ENCODE measurements at regions not wholly inside any gene's neighbourhood (a gene's known extent, or its start where the extent isn't known, plus 50 kb on each side); places are given as distances from the start of the nearest gene placed in this dataset.
"Not testable (repeated sequence)": the region's sequence is repeated elsewhere in the genome, so short reads cannot be mapped to it uniquely, and the experiment has no call there.

DNA sequence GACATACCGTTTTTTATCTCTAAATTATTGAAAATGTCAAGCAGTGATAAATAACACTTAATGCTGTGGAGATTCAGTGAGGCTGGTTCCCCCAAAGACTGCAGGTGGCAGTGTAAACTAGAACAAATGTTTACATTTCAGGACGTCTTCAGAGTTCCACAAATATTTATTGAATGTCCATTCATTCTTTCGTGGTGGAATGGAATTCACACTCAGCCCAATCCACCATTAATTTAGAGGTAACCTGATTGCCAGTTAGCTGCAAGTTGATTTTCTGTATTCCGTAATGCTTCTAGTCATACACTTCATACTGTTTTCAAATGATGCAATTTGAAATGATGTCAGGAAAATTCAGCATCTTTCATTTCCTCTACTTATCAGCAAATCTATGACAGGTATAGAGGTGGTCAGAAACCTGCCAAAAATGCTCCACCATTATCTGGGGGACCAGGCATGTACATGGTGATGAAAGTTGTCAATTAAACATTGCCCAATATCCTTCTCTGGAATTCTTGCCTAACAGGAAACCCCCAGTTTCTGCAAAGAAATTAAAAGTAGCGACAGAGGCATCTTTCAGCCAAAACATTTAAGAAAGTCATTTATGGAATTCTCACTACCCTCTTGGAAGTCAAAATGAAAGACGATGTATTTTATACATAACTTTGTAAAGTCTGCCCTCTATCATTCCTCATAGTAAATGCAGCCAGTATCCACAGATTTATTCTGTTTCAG lies 94.3 kb upstream of the BMAL1 start:
- peak; percentile 56 for DNase-seq

GRCh38 chr11:13183826-13184196 lies 93.8 kb upstream of the BMAL1 start:
- DNase-seq, result no peak

- DNase-seq, result no peak
These were observed 93.2 kb upstream of the BMAL1 start for GRCh38 chr11:13184295-13184794.

GRCh38 chr11:13188179-13188578 lies 89.4 kb upstream of the BMAL1 start:
- DNase-seq, result no peak

GRCh38 chr11:13189561-13190426 lies 87.8 kb upstream of the BMAL1 start:
- peak; percentile 42 for DNase-seq

DNA sequence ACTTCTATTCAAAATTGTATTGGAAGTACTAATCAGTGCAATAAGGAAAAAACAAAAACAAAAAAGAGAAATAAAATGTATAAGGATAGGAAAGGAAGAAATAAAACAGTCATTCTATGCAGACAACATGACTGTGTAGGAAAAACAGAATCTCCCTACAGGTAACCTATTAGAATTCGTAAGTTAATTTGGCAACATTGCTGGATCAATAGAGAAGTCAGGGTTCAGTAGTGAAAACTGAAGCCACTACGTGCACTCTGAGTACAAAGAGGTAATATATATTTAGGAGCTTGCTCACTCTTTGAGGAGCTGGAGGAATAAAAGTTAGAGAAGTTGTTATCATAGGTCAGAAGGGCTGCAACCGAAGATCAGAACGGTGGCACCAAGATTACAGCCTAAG lies 84.0 kb upstream of the BMAL1 start:
- DNase-seq, result no peak

DNA sequence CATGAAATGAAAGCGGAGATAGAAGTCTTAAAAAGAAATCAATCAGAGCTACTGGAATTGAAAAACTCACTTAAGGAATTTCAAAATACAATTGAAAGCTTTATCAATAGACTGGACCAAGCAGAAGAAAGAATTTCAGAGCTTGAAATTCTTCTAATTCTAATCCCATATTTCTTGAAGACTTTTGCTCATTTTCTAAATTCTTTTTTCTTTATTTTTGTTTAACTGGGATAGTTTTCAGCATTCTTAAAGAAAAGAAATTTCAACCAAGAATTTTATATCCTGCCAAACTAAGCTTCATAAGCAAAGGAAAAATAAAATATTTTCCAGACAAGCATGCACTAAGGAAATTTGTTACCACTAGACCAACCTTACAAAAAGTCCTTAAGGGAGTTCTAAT lies 80.2 kb upstream of the BMAL1 start:
- DNase-seq, result not testable (repeated sequence)

DNA sequence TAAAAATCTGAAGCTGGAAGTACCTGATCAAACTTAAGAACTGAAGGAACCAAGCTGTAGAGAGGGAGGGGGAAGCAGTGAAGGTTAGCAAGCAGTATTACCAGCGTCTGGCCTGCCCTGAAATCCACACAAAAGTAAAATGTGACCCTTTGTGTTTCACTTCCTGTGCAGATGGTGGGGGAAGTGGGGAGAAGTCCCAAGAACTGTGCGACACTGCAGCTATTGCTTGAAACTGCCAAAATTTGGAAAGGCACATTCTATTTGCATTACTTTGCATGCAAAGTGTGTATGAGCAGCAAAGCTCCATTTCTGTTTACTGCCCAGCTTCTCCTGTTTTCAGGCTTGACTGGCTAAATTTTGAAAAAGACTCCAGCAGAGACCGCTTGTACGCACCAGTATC lies 72.1 kb upstream of the BMAL1 start:
- DNase-seq, result no peak

DNA sequence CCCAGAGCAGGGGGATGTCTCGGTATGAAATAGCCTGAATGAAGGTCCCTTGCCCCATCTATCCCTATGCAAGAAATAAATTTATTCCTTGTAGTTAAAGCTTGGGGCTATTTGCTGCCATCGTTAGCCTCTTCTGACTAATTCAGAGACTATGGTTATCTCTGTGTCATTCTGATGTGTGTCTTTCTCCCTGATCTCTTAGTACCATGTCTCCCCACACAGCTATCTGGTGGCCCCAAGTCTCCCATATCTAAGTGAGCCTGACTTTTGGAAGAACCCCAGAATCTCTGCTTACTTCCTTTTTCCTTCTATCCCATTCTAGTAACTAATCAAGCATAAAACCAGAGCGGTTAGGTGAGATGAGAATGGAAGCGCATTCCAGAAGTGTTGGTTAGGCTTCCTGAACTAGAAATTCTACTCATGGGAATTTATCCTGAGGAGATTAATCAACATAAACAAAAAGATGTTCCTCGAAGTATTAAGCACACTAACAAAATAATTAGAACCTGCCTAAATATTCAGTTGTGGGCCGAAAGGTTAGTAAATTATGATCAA lies 71.4 kb upstream of the BMAL1 start:
- no peak for DNase-seq

- no peak for DNase-seq
These were observed 70.3 kb upstream of the BMAL1 start for GRCh38 chr11:13207270-13207664.

DNA sequence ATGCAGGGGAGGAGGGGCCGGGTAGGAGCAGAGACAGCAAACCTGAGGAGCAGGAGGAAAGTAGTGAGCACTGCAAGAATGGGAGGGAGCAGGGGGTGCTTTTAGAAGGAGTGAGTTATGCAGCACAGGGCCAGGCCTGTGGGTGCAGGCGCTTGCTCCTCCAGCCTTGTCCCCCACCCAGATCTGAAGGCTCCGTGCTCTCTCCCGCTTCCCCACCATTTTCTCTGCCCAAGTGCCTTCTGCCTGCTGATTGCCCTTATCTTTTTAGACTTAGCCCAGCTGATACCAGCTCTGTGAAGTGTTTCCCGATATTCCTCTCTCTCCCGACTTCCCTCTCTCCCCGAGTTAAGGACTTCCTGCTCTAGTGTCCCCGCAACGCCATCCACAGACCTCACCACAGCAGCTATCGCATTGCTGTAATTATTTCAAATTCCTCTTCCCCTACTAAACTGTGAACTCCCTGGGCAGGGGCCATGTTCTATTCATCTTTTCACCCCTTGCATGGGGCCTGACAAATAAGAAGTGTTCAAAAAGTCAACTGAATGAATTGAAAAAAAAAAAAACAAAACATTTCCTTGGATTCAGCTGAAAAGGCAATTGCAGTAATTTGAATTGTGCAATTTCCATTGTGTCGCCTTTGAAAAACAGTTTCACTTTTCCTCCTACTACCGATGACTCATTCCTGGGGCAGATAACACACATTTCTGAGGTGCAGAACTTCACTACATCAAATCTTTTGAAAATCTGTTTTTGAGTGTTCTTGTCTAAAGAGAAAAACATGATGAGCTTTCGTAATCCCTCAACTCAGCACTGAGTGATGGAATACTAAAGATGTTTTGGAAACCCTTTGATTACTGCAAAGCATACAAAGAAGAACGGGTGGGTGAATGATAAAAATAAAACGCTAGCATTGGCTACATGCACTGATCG lies 69.7 kb upstream of the BMAL1 start:
- DNase-seq, result no peak

DNA sequence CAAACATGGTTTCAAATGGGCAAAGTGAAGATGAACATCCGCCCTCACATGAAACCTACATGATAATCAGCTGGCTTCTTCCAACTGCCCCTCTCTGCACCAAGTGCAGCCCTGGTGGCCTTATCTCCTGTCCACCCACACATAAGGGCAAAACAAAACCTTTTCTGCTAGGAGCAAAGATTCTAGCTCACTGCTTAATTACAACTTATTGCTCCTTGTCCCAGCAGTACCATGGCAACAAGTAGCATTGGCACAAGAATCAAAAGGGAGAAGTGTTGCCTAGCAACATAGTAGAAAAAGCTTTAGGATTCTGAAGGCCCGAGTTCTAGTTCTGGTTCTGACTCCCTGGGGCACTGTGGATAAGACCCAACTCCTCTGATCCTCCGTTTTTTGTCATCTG lies 68.7 kb upstream of the BMAL1 start:
- DNase-seq, result no peak

GRCh38 chr11:13209379-13209778 lies 68.2 kb upstream of the BMAL1 start:
- DNase-seq, result no peak

DNA sequence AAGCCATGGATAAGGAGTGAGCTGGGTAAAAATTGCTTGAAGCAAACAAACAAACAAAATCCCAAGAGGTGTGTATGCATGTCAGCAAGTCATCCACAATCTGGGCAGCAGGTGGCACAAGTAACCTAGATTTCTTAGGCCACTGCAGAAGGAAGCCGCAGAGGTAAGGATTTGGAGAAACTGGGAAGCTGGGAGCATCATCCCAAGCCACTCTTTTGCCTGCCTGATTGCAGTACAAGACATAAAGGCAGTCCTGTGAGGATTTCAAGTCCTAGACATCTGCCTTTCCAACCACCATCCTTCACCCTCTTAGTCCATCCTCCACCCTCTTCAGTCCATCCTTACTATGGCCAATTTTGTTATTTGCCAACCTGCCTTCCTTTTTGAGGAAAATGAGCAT lies 67.2 kb upstream of the BMAL1 start:
- peak; percentile 85 for DNase-seq

- peak; percentile 48 for DNase-seq
These were observed 63.3 kb upstream of the BMAL1 start for GRCh38 chr11:13214276-13214675.

- DNase-seq, result no peak
These were observed 62.4 kb upstream of the BMAL1 start for GRCh38 chr11:13215149-13215548.

DNA sequence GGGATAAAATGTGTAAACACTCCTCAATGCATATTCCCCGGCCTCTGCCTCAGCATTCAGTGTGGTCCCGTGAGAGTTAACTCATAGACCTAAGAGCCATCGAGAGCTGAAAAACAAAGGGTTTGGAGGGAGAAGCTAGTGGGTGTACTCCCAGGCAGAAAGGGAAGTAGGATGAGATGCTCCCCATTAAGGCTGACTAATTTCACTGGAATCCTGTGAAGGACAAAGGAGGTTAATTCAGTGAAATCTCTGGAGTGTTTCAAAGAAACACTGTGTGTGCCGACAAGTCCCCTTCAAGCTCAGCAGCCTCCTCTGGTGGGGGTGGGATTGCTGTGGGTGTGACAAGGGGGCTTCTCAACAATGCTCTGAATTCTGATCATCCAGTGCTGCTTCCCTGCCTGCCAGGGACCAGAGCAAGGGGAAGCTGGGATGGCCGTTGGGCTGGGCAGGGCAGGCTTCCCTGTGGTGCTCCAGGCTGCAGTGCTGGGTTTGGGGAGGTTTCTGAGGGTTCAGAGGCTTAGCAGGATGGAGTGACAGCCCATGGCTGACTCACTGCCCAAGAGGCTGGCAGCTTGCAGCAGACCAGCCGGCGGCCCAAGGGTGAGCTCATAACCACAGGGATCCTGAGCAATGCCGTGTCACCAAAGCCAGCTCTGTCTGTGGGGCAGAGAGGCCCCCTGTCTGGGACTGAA lies 61.4 kb upstream of the BMAL1 start:
- DNase-seq, result peak; percentile 47

GRCh38 chr11:13216711-13217075 lies 60.9 kb upstream of the BMAL1 start:
- DNase-seq, result no peak

- DNase-seq, result not testable (repeated sequence)
These were observed 58.9 kb upstream of the BMAL1 start for GRCh38 chr11:13218685-13219084.

- no peak for DNase-seq
These were observed 57.4 kb upstream of the BMAL1 start for GRCh38 chr11:13220148-13220547.

- peak; percentile 45 for DNase-seq
These were observed 55.9 kb upstream of the BMAL1 start for GRCh38 chr11:13221722-13222121.

DNA sequence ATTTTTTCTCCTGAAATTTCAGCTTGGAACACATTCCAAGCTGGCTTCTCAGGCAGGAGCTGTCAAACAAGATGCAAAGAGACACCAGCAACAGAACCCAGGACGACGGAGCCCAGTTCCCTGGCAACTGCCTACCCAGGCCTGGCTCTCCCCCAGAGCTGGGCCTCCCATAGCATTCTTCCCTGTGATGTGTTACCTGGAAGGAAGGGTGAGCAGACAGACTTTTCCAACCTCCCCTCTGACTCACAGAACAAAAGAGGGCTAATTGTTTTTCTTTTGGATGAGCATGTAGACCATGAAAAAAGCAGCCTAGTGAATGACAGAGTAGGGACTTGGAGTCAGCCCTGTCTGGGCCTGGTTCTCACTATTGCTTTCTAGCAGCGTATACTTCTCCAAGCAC lies 55.3 kb upstream of the BMAL1 start:
- peak; percentile 44 for DNase-seq
